B cell (primary cell): ENCODE measurements at regions not wholly inside any gene's neighbourhood (a gene's known extent, or its start where the extent isn't known, plus 50 kb on each side); places are given as distances from the start of the nearest gene placed in this dataset.

Experiments
- EZH2 ChIP-seq: IDR thresholded peaks from 2 replicates; pipeline ENCODE4 v1.6.1; 2012; ENCODE audit warnings: borderline replicate concordance, low read depth, mild to moderate bottlenecking, moderate library complexity, low read length; ENCODE audit not compliant: insufficient read depth, poor library complexity, severe bottlenecking
- TF ChIP-seq, protein P1 (sequence below): fragments of 200-600 bp; IDR thresholded peaks from one replicate; pipeline ENCODE4 v1.8.0; 2022; ENCODE audit warnings: antibody characterized with exemption, mild to moderate bottlenecking

DNA sequence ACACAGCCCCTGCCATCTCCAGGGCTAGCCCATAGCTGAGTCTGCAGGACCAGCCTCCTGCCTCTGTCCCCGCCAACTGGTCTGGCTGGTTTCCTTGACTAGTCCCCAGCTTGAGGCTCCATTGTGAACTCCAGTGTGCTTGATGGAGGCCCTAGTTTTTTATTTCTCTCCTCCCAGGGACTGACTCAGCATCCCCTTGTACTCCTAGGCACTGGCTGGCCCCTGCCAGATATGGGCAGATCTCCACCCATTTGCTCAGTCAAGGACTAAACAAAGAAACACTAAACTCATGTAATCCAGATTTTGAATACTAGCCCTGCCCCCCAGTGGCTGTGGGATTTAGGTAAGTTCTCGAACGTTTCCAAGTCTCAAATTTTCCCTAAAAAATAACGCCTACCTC, 415.4 kb upstream of the RORA start:
- TF ChIP-seq, protein P1, sequence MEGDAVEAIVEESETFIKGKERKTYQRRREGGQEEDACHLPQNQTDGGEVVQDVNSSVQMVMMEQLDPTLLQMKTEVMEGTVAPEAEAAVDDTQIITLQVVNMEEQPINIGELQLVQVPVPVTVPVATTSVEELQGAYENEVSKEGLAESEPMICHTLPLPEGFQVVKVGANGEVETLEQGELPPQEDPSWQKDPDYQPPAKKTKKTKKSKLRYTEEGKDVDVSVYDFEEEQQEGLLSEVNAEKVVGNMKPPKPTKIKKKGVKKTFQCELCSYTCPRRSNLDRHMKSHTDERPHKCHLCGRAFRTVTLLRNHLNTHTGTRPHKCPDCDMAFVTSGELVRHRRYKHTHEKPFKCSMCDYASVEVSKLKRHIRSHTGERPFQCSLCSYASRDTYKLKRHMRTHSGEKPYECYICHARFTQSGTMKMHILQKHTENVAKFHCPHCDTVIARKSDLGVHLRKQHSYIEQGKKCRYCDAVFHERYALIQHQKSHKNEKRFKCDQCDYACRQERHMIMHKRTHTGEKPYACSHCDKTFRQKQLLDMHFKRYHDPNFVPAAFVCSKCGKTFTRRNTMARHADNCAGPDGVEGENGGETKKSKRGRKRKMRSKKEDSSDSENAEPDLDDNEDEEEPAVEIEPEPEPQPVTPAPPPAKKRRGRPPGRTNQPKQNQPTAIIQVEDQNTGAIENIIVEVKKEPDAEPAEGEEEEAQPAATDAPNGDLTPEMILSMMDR, result no peak
- no peak for TF ChIP-seq EZH2
